T-helper 1 cell (primary cell): ENCODE measurements at regions not wholly inside any gene's neighbourhood (a gene's known extent, or its start where the extent isn't known, plus 50 kb on each side); places are given as distances from the start of the nearest gene placed in this dataset.
"Not testable (repeated sequence)": the region's sequence is repeated elsewhere in the genome, so short reads cannot be mapped to it uniquely, and the experiment has no call there.

Experiments
- DNase-seq, 5 donors: peaks; one replicate each; pipeline ENCODE4 v3.0.0-alpha.2; 2012 to 2020

DNA sequence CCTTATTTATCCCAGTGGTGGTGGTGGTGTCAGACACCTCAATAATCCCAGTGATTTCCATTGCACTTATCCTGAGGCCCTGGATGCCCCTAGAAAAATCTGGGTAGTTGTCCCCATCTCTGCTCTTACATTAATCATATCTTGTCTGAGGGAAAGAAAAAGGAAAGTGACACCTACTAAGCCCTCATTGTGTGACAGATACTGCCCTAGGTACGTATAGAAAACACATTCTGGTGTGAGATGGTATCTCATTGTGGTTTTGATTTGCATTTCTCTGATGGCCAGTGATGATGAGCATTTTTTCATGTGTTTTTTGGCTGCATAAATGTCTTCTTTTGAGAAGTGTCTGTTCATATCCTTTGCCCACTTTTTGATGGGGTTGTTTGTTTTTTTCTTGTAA is 162.6 kb upstream of the JADE1 start:
- not testable (repeated sequence) for DNase-seq

DNA sequence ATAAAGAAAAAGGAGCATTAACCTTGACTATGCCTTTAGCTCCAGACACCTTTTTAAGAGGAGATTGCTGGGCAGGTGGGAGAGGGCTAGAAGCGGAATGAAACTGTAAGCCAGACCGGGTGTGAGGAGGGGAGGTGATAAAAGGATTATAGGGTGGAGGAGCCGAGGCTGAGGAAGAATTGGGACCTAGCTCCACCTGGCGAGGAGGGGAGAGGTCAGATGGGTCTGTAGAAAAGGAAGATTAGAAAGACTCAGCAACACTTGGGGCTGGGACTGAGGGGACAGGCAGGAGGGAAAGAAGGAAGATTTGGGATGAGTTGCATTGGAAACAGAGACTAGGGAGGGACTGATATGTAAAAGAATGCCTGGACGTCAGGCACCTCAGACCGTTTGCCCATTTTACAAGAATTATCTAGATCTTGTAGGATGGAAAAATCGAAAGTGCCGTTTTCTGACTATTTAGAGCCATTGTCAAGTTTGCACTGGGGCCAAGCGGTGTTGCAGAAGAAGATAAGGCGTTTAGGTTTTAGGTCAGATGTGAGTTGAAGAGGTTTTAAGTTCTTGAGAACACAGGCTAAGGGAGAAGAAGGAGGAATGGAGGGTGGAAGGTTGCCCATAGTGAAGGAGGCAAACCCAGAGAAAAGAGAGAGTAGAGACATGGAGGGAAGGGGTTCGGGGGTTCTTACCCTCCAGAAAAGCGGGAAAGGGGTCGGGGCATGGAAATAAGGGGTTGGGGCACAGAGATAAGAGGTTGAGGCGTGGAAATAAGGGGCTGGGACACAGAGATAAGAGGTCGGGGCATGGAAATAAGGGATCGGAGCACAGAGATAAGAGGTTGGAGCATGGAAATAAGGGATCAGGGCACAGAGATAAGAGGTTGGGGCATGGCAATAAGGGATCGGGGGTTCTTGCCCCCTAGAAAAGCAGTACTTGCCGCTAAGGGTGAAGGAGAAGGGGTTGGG is 164.5 kb upstream of the JADE1 start:
- not testable (repeated sequence) for DNase-seq

DNA sequence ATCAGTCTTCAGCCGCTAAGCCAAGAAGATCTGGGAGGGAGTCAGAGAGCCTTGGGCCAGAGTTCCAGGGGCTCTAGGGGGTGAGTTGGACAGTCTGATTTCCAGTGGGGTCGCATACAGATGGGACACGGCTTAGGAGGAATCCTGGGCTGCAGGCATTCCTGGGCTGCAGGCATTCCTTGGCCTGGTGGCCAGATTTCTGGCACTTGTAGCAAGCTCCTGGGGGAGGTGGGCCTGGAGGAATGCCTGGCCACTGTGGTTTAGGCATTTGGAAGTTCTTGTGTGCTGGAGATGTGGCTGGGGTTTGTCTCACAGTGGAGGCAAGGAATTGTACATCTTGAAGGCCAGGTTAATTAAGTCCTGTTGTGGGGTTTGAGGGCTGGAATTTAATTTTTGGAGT is 165.4 kb upstream of the JADE1 start:
- not testable (repeated sequence) for DNase-seq

DNA sequence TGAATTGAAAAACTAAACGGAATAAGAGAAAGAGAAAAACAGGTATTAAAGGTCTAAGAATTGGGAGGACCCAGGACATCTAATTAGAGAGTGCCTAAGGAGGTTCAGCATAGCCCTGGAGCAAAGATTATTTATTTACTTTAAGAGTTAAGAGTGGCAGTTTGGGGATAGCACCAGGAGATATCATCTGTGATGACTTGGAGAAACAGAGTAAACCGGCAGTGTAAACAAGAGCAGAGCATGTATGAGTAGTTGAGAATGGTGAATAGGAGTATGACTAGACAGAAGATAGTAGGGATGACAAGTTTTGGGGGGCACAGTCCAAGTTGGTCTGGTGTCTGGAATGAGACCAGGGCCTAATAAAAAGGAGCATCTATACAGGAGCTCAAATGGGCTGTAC is 167.9 kb upstream of the JADE1 start:
- DNase-seq: not testable (repeated sequence)

DNA sequence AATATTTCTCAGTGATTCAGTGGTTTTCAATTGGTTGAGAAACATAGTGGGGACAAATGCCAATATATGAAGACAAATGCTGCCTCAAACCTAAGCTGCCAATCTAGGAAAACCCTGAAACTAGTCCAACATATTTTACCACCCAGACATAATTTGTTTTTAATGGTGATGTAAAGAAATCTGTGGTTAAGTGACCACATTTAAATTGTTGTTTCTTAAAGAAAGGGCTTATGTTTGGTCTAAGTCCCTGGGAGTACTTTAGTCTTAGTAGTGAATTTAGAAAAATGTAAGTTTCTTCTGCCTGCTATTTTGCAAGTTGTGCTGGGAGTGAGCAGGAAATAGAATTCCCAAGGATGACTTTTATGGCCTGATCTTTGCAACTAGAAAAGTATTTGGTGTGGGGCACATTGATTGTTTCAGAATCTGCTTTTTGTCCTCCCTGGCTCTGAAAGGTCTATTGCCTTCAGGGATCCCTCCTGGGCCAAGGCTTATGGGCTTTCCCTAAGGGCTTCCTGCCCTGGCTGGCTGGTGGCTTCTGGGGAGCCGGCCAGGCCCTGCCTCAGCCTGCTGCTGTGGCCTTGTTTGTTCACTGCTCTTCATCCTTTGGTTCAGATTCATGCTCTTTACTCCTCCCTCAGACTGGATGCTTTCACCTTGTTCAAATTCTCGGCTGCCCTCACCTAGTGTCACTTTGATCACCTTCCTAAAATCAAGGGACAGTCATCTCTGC is 169.8 kb upstream of the JADE1 start:
- no peak for DNase-seq

DNA sequence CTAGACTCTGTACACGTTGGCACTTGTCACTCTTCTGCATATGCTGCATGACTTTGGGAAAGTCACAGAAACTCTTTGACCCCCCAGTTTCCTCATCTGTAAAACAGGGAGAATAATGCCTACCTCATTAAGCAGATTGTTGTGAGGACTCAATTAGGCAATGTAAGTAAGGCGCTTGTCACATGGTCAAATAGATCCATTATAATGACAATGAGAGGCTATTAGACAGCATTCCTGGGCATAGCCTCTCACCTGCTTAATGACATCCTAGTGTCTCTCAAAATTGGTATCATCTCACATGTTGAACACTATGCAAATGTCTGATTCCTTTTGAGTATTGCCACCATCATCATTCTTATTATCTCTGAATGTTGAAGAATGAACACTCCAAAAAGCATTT is 172.6 kb upstream of the JADE1 start:
- DNase-seq: no peak

DNA sequence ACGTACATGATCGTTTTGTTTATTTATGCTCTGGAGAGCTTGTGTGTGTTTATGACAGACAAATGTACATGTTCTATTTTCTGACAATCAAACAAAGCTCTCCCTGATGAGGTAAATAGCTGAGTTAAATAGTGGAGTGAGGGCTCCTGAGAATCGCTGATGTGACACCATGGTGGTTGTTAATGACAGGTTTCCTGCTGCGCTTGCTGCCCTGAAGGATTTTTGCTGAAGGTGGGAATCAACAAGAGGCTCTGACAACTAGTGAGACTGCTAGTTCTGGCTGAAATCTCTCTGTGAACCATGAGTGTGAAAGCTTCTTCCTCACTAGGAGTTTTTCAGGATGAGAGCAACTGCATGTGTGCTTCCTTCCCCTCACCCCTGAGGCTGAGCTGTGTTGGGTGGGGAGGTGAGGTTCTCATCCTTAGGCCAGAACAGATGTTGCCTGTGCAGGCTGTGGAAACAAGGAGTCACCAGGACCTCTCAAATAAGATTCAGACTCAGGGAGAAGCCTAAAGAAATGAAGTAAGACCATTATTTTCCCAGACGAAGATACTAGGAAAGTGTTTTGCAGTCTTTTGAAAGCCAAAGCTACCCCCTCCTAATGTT is 173.4 kb upstream of the JADE1 start:
- no peak for DNase-seq

DNA sequence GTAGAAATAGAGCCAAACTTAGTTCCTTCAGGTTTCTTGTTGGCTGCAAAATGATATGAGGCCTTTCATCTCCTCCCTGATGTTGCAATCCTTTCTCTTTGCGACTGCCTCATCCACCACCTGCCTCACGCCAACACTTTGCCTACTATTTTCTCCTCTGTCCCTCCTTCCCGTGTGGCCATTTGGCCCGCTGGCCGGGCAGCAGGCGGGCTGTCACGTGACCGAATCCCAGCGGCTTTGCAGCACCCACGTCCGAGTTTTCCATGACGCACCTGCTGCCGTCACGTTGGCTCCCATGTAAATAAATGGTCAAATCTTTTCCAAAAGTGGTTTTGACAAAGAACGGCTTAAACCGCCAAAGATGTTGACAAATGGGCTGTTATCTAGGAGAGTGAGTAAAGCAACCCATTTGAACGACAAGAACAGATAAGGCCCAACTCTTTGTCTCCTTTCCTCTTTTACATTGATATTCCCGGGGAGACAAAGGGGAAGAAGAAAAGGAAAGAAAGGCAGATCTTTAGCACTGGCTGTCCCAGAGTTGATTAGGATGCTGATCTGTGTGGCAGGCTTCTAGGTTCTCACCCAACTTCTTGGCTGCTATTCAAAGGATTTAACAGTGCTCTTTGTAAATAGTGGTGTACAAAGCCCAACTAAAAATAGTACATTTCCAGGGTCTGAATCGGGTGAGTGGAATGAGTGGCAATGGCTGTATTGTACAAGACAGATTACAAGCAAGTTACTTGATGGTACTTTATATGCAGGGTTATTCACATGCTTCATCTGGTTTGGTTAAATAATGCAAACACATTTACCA is 174.2 kb upstream of the JADE1 start:
- no peak for DNase-seq

DNA sequence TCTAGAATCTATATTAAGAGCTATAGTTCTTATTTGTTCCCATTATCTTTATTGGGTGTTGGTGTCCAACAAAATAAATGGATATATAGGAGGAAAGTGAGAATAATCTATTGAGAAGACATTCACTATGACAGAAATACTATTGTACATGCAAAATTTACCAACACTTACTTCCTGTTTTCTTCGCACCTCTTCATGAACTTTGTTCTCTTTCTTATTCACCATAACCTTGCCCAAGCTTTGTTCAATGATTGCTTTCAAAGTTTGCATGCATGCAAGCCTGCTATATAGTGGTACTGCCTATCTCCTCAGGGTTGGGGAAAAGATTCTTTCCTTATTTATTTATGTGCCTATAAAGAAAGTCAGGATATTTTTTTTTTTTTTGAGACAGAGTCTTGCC is 176.4 kb upstream of the JADE1 start:
- no peak for DNase-seq

DNA sequence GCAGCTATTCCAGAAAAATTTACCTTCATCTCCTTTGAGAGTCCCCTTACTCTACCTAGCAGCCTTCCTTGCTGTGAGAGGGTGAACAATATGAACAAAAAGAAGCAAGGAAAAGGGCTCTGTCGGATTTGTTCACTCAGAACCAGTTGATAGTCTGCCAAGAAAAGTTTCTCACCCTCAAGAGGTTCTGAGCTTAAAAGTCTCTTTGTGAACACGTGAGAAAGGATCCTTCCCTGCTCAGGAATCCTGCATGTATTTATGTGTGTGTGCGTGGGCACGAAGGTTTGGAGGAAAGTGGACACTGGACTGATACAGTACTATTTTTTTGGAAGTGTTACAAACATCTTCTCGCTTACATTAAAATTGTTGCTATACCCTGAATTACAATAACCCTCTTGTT is 178.6 kb upstream of the JADE1 start:
- no peak for DNase-seq

DNA sequence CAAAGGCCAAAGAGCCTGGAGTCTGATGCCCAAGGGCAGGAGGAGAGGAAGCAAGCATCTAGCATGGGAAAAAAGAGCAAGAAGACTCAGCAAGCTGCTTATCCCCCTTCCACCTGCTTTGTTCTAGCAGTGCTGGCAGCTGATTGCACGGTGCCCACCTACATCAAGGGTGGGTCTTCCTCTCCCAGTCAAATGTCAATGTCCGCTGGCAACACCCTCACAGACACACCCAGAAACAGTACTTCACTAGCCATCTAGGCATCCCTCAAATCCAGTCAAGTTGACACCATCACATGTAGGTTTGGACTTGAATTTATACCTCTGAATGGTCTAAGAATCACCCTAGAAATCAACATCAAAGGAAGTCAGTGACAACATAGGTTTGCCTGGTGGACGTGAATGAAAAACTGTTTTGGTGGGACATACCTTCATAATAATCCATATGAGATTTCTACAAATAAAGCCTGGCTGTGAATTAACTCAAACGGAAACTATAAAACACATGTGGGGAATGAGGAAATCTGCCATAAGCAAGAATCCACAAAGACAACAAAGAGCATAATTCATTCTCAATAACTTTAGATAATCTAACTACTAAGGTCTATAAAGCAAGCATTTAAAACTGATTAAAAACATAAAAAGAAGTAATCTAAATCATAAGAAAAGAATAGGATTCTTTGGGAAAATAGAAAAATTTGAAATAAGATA is 185.8 kb upstream of the JADE1 start:
- no peak for DNase-seq

DNA sequence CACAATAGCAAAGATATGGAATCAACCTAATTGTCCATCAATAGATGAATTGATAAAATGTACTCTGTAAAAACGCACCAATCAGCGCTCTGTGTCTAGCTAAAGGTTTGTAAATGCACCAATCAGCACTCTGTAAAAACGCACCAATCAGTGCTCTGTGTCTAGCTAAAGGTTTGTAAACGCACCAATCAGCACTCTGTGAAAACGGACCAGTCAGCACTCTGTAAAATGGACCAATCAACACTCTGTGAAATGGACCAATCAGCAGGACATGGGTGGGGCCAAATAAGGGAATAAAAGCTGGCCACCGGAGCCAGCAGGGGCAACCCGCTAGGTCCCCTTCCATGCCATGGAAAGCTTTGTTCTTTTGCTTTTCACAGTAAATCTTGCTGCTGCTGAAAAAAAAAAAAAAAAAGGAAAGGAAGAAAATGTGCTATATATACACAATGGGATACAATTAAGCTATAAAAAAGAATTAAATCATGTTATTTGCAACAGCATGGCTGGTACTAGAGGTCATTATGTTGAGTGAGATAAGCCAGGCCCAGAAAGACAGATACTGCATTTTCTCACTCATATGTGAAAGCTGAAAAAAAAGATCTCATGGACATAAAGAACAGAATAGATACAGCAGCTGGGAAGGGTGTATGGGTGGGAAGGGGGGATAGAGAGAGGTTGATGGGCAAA is 189.1 kb upstream of the JADE1 start:
- not testable (repeated sequence) for DNase-seq

DNA sequence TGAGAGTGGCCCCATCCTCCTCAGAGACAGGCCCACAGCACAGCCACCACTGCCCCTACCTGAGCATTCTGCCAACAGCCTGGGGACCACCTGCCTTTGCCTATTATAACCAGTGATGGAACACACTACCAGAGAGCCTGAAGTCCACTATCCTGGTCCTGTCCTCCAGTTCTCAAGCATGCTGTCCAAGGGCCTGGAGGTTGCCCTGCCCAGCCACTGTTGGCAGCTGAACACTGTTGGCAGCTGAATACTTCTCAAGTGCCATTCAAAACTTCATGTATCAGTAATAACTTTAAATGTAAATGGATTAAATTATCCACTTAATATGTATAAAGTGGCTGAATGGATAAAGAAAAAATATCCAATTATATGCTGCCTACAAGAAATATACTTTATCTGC is 194.3 kb upstream of the JADE1 start:
- no peak for DNase-seq

DNA sequence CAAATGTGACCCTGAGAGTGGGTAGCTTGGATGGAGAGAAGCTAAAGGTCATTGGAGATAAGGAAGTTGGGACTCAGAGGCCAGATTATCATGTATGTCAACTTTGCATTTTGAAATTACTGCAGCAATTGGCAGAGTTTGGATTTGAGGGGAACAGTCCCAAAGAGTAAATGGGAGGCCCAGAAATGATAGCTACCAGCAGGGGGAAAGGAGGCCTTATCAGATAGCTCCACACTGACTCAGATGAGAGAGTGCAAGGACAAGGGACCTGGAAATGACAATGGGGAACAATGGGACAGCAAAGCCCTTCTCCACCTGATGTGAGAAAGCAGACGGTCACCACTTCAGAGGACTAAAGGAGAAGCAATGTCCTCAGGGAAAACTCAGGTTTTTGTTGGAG is 201.5 kb upstream of the JADE1 start:
- no peak for DNase-seq

DNA sequence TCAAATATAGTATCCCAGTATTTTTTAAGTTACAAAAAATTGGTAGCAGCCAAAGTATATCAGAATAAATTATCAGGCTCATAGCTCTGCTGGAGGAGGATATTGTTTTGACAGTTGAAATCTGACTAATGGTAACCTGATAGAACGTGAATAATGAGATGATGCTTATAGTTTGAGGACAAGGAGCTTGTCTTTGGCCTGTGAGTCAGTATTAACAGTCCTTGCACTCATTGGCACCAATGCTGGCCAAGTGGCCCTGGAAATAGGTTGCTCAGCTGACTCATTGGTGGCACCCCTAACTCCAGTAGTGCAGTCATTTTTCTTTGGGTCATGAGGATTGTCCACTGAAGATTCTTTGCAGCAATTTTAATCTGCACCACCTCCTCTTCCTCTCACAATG is 203.3 kb upstream of the JADE1 start:
- DNase-seq: no peak

DNA sequence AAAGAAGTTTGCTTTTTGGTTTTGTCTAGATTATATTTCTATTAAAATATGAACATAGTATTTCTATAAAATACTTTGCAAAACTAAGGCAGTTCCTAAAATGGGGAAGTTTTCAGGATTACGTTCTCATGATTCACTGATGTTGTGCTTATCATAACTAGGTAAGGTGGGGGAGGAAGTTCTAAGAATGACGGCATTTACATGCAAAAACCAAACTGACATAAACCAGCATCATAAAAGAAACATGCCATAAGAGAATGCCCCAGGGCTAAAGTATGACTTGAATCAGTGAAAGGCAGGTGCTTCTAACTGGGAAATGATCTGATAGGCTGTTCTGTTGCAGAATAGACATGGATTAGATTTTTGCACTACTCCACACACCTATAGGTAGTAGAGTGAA is 204.7 kb upstream of the JADE1 start:
- no peak for DNase-seq

DNA sequence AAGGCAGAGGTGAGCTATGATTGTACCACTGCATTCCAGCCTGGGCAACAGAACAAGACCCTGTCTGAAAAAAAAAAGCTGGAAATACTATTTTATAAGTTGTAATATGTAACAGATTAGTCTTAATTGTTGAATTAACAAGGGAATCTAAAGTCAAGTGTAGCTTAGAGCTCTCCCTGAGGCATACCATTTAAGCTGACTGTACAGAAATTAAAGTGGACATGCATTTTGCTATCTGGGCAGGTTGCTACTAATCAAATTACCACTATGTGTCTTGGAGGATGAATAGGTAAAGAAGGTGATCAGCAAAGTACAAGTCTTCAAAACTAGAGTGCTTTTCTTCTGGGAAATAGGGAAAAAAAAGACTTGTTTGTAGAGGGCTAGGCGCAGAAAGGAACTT is 205.3 kb upstream of the JADE1 start:
- DNase-seq: no peak

DNA sequence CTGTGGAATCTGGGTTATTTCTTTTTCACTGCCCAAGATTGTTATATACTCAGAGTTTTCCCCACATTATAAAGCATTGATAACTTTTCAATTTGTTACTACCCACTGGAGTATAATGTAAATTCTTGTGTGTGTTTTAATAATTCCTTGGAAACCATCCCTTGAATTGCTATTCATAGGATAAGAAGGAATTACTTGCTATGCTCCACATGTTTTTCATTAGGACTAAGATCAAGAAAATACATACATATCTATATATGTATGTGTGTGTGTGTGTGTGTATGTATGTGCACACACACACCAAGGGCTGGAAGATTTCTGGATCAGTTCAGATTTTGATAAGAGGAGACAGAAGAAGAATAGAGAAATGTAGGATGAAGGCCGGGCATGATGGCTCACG is 206.4 kb upstream of the JADE1 start:
- no peak for DNase-seq

DNA sequence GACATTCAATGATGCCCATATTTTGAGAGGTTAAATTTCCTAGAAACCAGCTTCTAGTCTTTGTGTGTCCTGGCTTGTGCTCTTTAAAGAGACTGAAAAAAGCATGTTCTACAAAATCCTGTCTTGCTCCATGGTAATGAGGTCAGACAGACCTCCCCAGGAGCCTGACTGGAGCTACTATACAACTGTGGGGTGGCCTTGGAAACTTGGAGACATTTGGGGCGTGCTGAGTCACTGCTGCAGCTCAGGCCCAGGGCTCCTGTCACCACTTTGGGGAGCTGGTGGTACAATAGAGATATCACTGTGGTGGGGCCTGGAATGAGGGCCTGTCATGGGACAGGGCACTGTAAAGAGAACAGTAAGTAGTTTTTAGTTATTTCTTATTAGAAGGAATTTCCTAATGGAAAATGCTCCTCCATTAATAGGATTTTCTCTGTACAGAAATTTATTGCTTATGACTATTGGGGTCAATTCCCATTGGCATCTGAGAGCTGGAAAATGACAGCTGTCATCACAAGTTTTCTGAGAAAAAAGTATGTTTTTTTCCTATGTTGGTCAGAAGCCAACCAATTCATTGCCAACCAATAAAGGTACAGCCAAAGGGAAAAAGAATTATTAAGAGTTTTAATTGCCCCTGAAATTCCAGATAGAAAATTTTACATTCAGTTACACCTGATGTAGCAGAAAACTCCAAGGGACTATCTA is 207.4 kb upstream of the JADE1 start:
- no peak for DNase-seq

DNA sequence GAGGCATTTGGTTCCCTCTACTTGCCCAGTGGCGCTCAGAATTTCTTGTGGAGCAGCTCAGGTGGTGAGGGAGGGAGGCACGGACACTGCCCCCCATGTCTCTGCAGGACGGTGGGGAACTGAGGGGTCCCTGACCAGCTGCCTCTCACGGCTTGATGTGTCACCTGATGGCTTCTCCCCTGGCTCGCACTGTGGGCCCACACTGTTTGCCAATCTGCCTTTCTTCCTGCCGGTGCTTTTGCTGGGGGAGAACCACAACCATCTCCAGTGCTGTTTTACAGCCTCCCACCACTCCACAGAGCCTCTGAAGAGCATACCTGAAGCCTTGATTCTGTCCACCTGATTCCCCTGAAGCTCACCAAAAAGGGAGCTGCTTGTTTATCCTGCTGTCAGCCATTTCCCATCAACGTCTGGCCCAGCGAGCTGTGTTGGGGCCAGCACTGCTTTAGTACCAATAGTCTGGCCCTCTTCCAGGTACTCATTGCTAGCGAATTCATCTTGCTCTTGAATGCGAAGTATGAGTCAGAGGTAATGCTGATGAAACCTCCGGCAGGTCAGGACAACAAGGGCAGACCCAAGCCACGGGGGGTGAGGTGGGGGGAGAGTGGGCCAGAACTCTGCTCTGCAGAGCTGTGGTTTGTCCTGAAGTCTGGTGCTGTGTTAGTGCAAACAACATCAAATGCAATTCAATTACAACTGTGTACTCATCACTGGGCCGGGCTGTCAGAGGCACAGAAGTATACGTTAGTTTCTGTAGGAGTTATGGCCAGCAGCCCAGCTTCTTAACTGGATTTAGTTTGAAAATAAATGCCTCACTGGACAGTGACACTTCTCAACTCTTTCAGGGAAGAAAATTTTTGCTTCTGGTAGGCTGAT is 208.3 kb upstream of the JADE1 start:
- no peak for DNase-seq
